Lower leg skin (tissue), 4 donors: ENCODE measurements at regions not wholly inside any gene's neighbourhood (a gene's known extent, or its start where the extent isn't known, plus 50 kb on each side); places are given as distances from the start of the nearest gene placed in this dataset.

ENCODE experiments used
- DNase-seq, 2 donors: peaks; one replicate each; pipeline ENCODE4 v3.0.0-alpha.2; 2019; ENCODE audit warnings: low spot score in 2 of 2
- H3K4me3 ChIP-seq: fragments of 200-600 bp; sonication (generic); 2 replicates; pipeline ENCODE4 v1.5.1; 2017; ENCODE audit warnings: mild to moderate bottlenecking, low read depth; ENCODE audit not compliant: poor library complexity, severe bottlenecking
- CTCF ChIP-seq, 3 donors: fragments of 450-650 bp; IDR thresholded peaks; one replicate each; pipeline ENCODE4 v1.5.1; 2016; ENCODE audit warnings: antibody characterized with exemption in 3 of 3, mild to moderate bottlenecking in 3 of 3, moderate library complexity in 2 of 3
- POLR2A ChIP-seq, 2 donors: fragments of 450-650 bp; IDR thresholded peaks; one replicate each; pipeline ENCODE4 v1.6.1; 2016 to 2017; ENCODE audit warnings: antibody characterized with exemption in 2 of 2, mild to moderate bottlenecking in 1 of 2, moderate library complexity in 1 of 2
- WGBS, 2 donors: methylation state at CpG; one replicate each; pipeline ENCODE4 v1.1.5; 2018; 5-methylcytosine and 5-hydroxymethylcytosine counted together
- intact Hi-C: fragments of 100-400 bp; cut with DNase I; formaldehyde crosslinking; loops from one replicate; pipeline ENCODE4 v1.15.0; 2023; ENCODE audit warnings: low total_unique reads

GRCh38 chr13:40476175-40476958, 190.1 kb downstream of the FOXO1 start:
- no peak overlapping the region for H3K4me3 ChIP-seq

DNA sequence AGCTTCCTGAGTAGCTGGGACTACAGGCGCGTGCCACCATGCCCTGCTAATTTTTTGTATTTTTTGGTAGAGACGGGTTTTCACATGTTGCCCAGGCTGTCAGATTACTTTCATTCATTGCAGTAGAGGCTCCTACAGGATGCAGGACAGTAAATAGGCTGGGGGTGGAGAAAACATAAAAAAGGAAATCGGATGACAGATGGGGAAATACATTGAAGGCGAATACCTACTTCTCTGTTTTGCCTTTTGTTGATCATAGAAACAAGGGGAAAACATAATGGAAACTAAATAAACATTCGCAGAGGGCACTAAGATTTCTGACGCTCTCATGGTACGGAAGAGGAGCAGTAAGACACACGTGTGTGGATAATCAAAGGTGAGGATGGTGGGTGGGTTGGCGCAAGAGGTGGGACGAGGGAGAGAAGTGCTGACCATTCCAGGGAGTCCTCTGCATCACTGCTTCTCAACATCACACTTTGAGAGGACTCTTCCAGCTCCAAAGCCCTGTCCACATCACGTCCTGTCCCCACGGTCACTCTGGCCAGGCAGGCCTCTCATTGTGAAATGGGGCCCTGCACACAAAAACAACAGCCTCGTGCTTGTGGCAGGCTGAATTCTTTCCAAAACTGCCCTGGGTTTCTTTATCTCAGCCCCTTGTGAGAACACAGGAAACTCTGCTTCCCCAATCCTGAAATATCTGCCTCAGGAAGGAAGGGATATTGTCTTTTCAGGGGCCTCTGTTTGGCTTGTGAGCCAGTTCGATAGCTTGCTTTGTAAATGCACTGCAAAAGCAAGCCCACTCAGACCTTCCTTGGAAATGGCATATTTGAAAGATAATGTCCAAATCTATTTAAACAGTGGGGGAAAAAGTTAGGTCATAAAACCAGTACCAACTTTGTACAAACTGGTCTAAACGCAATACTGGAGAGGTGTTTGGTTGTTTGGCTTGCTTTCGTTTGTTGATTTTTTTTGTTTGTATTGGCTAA, 188.5 kb downstream of the FOXO1 start:
- no peak overlapping the region for H3K4me3 ChIP-seq
- WGBS, 2 donors: 76 to 82% methylated on average over 17 of the region's 17 CpGs
- intact Hi-C loops: no loop called here
- peak; percentile 43 to 85 for DNase-seq
- TF ChIP-seq CTCF (IDR thresholded peaks at IDR 0.05): no peak
- TF ChIP-seq POLR2A (IDR thresholded peaks at IDR 0.05): no peak

More at GRCh38 chr13:40476175-40476958, 190.1 kb downstream of the FOXO1 start:
- intact Hi-C loops: no loop called here
- no peak for TF ChIP-seq POLR2A (IDR thresholded peaks at IDR 0.05)
- no peak for TF ChIP-seq CTCF (IDR thresholded peaks at IDR 0.05)
- peak in 1 of 2 donors; percentile 39 for DNase-seq
- 57 to 64% methylated on average over 4 of the region's 4 CpGs for WGBS, 2 donors

GRCh38 chr13:40478775-40479174, 187.7 kb downstream of the FOXO1 start:
- no peak overlapping the region for H3K4me3 ChIP-seq
- TF ChIP-seq POLR2A (IDR thresholded peaks at IDR 0.05): no peak
- no peak for TF ChIP-seq CTCF (IDR thresholded peaks at IDR 0.05)
- intact Hi-C loops: no loop called here
- peak in 1 of 2 donors; percentile 46 for DNase-seq
- 84 to 89% methylated on average over 7 of the region's 7 CpGs for WGBS, 2 donors

- DNase-seq: peak in 1 of 2 donors; percentile 80
- WGBS, 2 donors: 94 to 95% methylated on average over 26 of the region's 28 CpGs
- no peak overlapping the region for H3K4me3 ChIP-seq
- intact Hi-C loops: no loop called here
- TF ChIP-seq POLR2A (IDR thresholded peaks at IDR 0.05) (no peak), CTCF (IDR thresholded peaks at IDR 0.05) (no peak)
Measured at GRCh38 chr13:40479196-40479845, 187.1 kb downstream of the FOXO1 start.

DNA sequence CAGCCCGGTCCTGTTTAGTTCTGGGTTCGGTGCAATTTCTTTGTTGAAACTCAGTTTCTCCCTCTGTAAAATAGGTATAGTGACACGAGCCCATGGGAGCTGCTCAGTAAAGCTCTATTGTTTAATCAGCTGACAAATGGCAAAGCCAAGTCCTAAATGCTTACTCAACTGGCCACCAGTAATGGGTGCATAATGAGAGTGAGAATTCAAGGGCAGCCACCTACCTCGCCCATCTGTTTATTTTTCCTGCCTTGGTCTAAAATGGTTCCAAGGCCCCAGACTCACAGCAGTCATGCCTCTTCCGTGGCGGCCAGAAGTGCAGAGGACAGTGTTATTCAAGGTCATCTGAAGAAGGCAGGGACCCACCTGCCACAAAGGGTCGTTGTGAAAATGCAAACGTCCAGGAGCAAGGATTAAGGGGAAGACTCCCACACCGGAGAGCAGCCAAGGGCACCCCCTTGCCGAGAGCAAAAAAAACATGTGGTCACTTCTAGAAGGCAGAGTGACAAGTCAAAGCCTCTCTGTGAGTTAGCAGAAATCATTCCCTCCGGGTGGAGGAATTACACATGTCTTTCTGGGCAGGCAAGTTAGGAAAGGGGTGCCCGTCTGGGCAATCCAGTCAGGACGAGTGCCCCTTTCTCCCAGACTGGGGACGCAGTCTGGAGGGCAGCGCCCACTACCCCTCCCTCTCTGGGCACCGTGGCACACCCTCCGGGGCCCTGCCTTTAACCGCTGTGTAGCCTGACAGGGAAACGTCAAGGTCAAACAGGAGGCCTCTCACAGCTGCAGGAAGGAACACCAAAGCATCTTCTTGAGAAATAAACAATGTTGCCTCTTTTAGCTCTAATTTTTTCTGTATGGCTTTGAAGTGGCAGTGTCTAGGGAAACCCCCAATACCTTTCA, 186.2 kb downstream of the FOXO1 start:
- H3K4me3 ChIP-seq: no peak overlapping the region
- TF ChIP-seq CTCF (IDR thresholded peaks at IDR 0.05): no peak
- no peak for TF ChIP-seq POLR2A (IDR thresholded peaks at IDR 0.05)
- intact Hi-C loops: no loop called here
- no peak for DNase-seq
- WGBS, 2 donors: 77 to 79% methylated on average over 19 of the region's 19 CpGs
